ENCODE measurements at regions not wholly inside any gene's neighbourhood (a gene's known extent, or its start where the extent isn't known, plus 50 kb on each side); places are given as distances from the start of the nearest gene placed in this dataset.
A peak's percentile ranks its signal among the peaks of the same experiment; 100 is the strongest.

- 25% methylated on average over 2 of the region's 2 CpGs for WGBS (ENCODE audit: insufficient coverage, low coverage, missing lambda C conversion rate)
- no peaks in the 10 kb centered on the region for H3K36me3 ChIP-seq (ENCODE audit: control insufficient read depth, insufficient read depth, low read length)
- POLR2A ChIA-PET = no interaction called here
- TF ChIP-seq, protein P1, sequence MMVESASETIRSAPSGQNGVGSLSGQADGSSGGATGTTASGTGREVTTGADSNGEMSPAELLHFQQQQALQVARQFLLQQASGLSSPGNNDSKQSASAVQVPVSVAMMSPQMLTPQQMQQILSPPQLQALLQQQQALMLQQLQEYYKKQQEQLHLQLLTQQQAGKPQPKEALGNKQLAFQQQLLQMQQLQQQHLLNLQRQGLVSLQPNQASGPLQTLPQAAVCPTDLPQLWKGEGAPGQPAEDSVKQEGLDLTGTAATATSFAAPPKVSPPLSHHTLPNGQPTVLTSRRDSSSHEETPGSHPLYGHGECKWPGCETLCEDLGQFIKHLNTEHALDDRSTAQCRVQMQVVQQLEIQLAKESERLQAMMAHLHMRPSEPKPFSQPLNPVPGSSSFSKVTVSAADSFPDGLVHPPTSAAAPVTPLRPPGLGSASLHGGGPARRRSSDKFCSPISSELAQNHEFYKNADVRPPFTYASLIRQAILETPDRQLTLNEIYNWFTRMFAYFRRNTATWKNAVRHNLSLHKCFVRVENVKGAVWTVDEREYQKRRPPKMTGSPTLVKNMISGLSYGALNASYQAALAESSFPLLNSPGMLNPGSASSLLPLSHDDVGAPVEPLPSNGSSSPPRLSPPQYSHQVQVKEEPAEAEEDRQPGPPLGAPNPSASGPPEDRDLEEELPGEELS (CRISPR knock-in tag; IDR thresholded peaks at IDR 0.05; ENCODE audit: borderline replicate concordance) = no peak
- CTCF ChIA-PET (ENCODE audit: low intra/inter-chr PET ratio) = no interaction called here
- no peak overlapping the region for H2AFZ ChIP-seq (ENCODE audit: low read depth, low read length)
- no peak overlapping the region for H3K4me2 ChIP-seq (ENCODE audit: insufficient read depth, low read length)
- BruUV-seq (replicated peaks) = no TSS peak
- FAIRE-seq (no peak), DNase-seq (ENCODE audit: extremely low read depth in 1 of 4, low spot score in 3 of 4) (no peak), ATAC-seq (no peak)
- H3K79me2 ChIP-seq (ENCODE audit: control insufficient read depth, insufficient read depth, low read length) = no peaks in the 10 kb centered on the region
- no peak overlapping the region for H3K4me3 ChIP-seq
- no peaks in the 10 kb centered on the region for H3K9me3 ChIP-seq (replicated peaks; ENCODE audit: control insufficient read depth, insufficient read depth, low read depth, low read length)
- intact Hi-C loops (cut with micrococcal nuclease) = no loop called here
- no peak overlapping the region for H3K9ac ChIP-seq (ENCODE audit: insufficient read depth in 1 of 2, low read depth in 2 of 2, low read length in 2 of 2)
- H3K4me1 ChIP-seq (replicated peaks in 1 of 2; ENCODE audit: control insufficient read depth in 2 of 2, insufficient read depth in 2 of 2, low read length in 2 of 2) = no peaks in the 10 kb centered on the region; a peak in 1 of 5 replicates
- in situ Hi-C loops (cut with MboI) = no loop called here
- H4K20me1 ChIP-seq (replicated peaks; ENCODE audit: control insufficient read depth, insufficient read depth, low read length) = no peaks in the 10 kb centered on the region
- H3K9me1 ChIP-seq (ENCODE audit: control insufficient read depth, insufficient read depth, low read length) = no peaks in the 10 kb centered on the region
- no peaks in the 10 kb centered on the region for H3K27me3 ChIP-seq (ENCODE audit: control insufficient read depth in 2 of 2, insufficient read depth in 2 of 2, low read length in 2 of 2)
- no peak overlapping the region for H3K27ac ChIP-seq (ENCODE audit: extremely low read depth, low read depth, low read length)
Measured at GRCh38 chr12:19045426-19045825, 84.1 kb upstream of the PLEKHA5 start.

DNA sequence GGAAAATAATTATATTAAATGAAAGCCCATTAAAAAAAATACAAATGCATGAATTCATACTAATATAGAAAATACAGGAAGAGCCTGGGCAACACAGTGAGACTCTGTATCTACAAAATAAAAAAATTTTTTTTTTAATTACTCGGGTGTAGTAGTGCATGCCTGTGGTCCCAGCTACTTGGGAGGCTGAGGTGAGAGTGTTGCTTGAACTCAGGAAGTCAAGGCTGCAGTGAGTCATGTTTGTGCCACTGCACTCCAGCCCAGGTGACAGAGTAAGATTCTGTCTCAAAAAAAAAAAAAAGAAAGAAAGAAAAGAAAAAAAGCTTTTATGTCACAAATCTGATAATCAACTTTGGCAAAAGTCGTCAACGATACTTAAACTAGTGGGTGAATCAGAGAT, 80.6 kb upstream of the PLEKHA5 start:
- no peak overlapping the region for H3K9ac ChIP-seq (ENCODE audit: insufficient read depth in 1 of 2, low read depth in 2 of 2, low read length in 2 of 2)

More for the DNA sequence above, 80.6 kb upstream of the PLEKHA5 start:
- POLR2A ChIA-PET = no interaction called here
- Histone ChIP-seq H4K20me1 (replicated peaks; ENCODE audit: control insufficient read depth, insufficient read depth, low read length) (no peaks in the 10 kb centered on the region), H3K27ac (ENCODE audit: extremely low read depth, low read depth, low read length) (no peak overlapping the region), H3K9me3 (replicated peaks; ENCODE audit: control insufficient read depth, insufficient read depth, low read depth, low read length) (no peaks in the 10 kb centered on the region), H3K9me1 (ENCODE audit: control insufficient read depth, insufficient read depth, low read length) (no peaks in the 10 kb centered on the region), H3K79me2 (ENCODE audit: control insufficient read depth, insufficient read depth, low read length) (no peaks in the 10 kb centered on the region), H2AFZ (ENCODE audit: low read depth, low read length) (no peak overlapping the region), H3K27me3 (ENCODE audit: control insufficient read depth in 2 of 2, insufficient read depth in 2 of 2, low read length in 2 of 2) (no peaks in the 10 kb centered on the region), H3K4me1 (replicated peaks in 1 of 2; ENCODE audit: control insufficient read depth in 2 of 2, insufficient read depth in 2 of 2, low read length in 2 of 2) (no peaks in the 10 kb centered on the region; a peak in 1 of 5 replicates), H3K4me3 (no peak overlapping the region), H3K36me3 (ENCODE audit: control insufficient read depth, insufficient read depth, low read length) (no peaks in the 10 kb centered on the region), H3K4me2 (ENCODE audit: insufficient read depth, low read length) (no peak overlapping the region)
- intact Hi-C loops (cut with micrococcal nuclease) (no loop called here), in situ Hi-C loops (cut with MboI) (no loop called here)
- 8% methylated on average over 3 of the region's 3 CpGs for WGBS (ENCODE audit: insufficient coverage, low coverage, missing lambda C conversion rate)
- FAIRE-seq (no peak), ATAC-seq (no peak), DNase-seq (ENCODE audit: extremely low read depth in 1 of 4, low spot score in 3 of 4) (no peak)
- TF ChIP-seq MECOM (CRISPR knock-in tag; IDR thresholded peaks at IDR 0.05) = no peak
- TF ChIP-seq CBFA2T3 (IDR thresholded peaks at IDR 0.05) = peak; percentile 42
- TF ChIP-seq SPI1 (IDR thresholded peaks at IDR 0.05; ENCODE audit: borderline replicate concordance, low read depth, low read length) = no peak
- no TSS peak for BruUV-seq (replicated peaks)
- CTCF ChIA-PET (ENCODE audit: low intra/inter-chr PET ratio) = no interaction called here

Data from K562 (cell line).